ENCODE measurements at regions not wholly inside any gene's neighbourhood (a gene's known extent, or its start where the extent isn't known, plus 50 kb on each side); places are given as distances from the start of the nearest gene placed in this dataset.

GRCh38 chr14:98761993-98762392 is 510.0 kb downstream of the BCL11B start:
- DNase-seq (ENCODE audit: low read depth): no peak

GRCh38 chr14:98766818-98767217 is 505.2 kb downstream of the BCL11B start:
- DNase-seq (ENCODE audit: low read depth): no peak

- DNase-seq (ENCODE audit: low read depth): no peak
Measured at GRCh38 chr14:98769326-98769725, 502.7 kb downstream of the BCL11B start.

- no peak for DNase-seq (ENCODE audit: low read depth)
Measured at GRCh38 chr14:98770151-98770550, 501.8 kb downstream of the BCL11B start.

GRCh38 chr14:98773814-98774213 is 498.2 kb downstream of the BCL11B start:
- no peak for DNase-seq (ENCODE audit: low read depth)

- no peak for DNase-seq (ENCODE audit: low read depth)
Measured at GRCh38 chr14:98775892-98776291, 496.1 kb downstream of the BCL11B start.

- DNase-seq (ENCODE audit: low read depth): no peak
Measured at GRCh38 chr14:98782062-98782461, 489.9 kb downstream of the BCL11B start.

GRCh38 chr14:98785578-98785977 is 486.4 kb downstream of the BCL11B start:
- no peak for DNase-seq (ENCODE audit: low read depth)

- DNase-seq (ENCODE audit: low read depth): no peak
Measured at GRCh38 chr14:98786456-98786855, 485.5 kb downstream of the BCL11B start.

- no peak for DNase-seq (ENCODE audit: low read depth)
Measured at GRCh38 chr14:98791661-98792060, 480.3 kb downstream of the BCL11B start.

GRCh38 chr14:98792171-98792570 is 479.8 kb downstream of the BCL11B start:
- DNase-seq (ENCODE audit: low read depth): no peak

- DNase-seq (ENCODE audit: low read depth): no peak
Measured at GRCh38 chr14:98798099-98798498, 473.9 kb downstream of the BCL11B start.

- no peak for DNase-seq (ENCODE audit: low read depth)
Measured at GRCh38 chr14:98799891-98800290, 472.1 kb downstream of the BCL11B start.

- DNase-seq (ENCODE audit: low read depth): no peak
Measured at GRCh38 chr14:98802044-98802443, 470.0 kb downstream of the BCL11B start.

- DNase-seq (ENCODE audit: low read depth): no peak
Measured at GRCh38 chr14:98803196-98803595, 468.8 kb downstream of the BCL11B start.

GRCh38 chr14:98808494-98809407 is 463.2 kb downstream of the BCL11B start:
- DNase-seq (ENCODE audit: low read depth): no peak

GRCh38 chr14:98816195-98816594 is 455.8 kb downstream of the BCL11B start:
- no peak for DNase-seq (ENCODE audit: low read depth)

- no peak for DNase-seq (ENCODE audit: low read depth)
Measured at GRCh38 chr14:98816720-98817119, 455.3 kb downstream of the BCL11B start.

- no peak for DNase-seq (ENCODE audit: low read depth)
Measured at GRCh38 chr14:98819132-98819866, 452.7 kb downstream of the BCL11B start.

GRCh38 chr14:98819867-98820206 is 452.2 kb downstream of the BCL11B start:
- DNase-seq (ENCODE audit: low read depth): no peak

- DNase-seq (ENCODE audit: low read depth): no peak
Measured at GRCh38 chr14:98822917-98823316, 449.1 kb downstream of the BCL11B start.

- no peak for DNase-seq (ENCODE audit: low read depth)
Measured at GRCh38 chr14:98826618-98827017, 445.4 kb downstream of the BCL11B start.

- DNase-seq (ENCODE audit: low read depth): no peak
Measured at GRCh38 chr14:98834119-98834518, 437.9 kb downstream of the BCL11B start.

Measured in stimulated activated CD8-positive, alpha-beta memory T cell treated with anti-CD3 and anti-CD28 coated beads, Interleukin-4, amount 100 ng/mL, for 24 hours (primary cell).